MM.1S (cell line): ENCODE measurements at regions not wholly inside any gene's neighbourhood (a gene's known extent, or its start where the extent isn't known, plus 50 kb on each side); places are given as distances from the start of the nearest gene placed in this dataset.

Experiments
- EZH2 ChIP-seq: fragments of 300-600 bp; sonication (generic); optimal IDR thresholded peaks from 2 replicates; pipeline ENCODE3; 2017; ENCODE audit warnings: low read depth, mild to moderate bottlenecking, antibody characterized with exemption, low read length, mixed read lengths
- TF ChIP-seq, protein P1 (sequence below): fragments of 300-600 bp; sonication (generic); IDR thresholded peaks from 2 replicates; pipeline ENCODE4 v1.5.1; 2016; ENCODE audit warnings: antibody characterized with exemption, low read length, mixed read lengths

DNA sequence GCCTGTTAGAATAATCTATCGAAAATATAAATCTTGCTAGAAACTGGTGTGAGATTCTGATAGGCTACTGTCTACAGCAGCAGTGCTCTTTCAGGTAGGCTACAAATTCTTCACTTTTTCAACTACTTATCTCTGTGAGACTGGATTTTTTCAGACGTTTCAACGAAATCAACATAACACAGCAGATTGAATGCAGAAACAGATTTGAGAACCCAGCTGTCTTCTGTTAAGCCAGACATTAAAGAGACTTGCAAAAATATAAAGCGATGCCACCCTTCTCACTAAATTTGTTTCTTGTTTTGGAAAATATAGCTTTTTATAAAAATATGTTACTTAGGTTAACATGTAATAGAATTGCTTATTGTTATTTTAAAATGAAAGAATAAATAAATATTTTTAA, 140.6 kb upstream of the PHACTR1 start:
- TF ChIP-seq, protein P1, sequence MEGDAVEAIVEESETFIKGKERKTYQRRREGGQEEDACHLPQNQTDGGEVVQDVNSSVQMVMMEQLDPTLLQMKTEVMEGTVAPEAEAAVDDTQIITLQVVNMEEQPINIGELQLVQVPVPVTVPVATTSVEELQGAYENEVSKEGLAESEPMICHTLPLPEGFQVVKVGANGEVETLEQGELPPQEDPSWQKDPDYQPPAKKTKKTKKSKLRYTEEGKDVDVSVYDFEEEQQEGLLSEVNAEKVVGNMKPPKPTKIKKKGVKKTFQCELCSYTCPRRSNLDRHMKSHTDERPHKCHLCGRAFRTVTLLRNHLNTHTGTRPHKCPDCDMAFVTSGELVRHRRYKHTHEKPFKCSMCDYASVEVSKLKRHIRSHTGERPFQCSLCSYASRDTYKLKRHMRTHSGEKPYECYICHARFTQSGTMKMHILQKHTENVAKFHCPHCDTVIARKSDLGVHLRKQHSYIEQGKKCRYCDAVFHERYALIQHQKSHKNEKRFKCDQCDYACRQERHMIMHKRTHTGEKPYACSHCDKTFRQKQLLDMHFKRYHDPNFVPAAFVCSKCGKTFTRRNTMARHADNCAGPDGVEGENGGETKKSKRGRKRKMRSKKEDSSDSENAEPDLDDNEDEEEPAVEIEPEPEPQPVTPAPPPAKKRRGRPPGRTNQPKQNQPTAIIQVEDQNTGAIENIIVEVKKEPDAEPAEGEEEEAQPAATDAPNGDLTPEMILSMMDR, result no peak
- TF ChIP-seq EZH2, result no peak
